ENCODE measurements at regions not wholly inside any gene's neighbourhood (a gene's known extent, or its start where the extent isn't known, plus 50 kb on each side); places are given as distances from the start of the nearest gene placed in this dataset.

DNA sequence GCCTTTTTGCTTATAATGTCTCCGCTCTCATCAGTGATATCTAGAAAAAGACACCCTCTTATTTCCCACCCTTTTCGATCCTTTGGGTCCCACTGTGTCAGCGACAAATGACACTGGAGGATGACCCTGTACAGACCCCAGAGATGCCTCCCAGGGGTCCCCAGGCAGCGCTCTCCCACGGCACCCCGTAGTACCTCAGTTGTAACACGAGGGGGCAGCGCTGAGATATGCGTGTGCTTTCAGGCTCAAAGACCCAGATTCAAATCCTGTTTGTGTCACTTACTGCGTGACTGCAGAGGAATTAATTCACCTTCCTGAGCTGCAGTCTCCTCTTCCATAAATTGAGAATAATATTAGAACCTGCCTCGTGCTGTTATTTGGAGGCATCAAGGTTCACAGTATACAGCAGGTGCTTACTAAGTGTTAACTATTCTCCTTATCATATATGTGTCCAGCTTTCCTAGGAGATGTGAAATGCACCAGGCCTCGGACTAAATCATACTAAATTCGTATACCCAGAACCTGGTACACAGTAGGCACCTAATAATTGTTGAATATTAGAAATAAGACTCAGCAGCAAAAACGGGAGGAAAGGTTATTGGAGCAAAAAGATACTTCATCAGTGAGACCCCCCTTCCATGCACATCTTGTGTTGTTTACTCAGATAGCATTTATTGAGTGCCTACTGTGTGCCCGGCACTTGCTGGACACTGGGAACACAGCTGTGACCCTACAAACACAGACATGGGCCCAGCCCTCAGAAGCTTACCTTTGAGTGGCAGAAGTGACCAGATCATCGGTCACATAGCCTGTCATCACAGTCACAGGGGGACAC, 99.9 kb downstream of the PHETA1 start:
- no peak for TF ChIP-seq SUZ12 (IDR thresholded peaks at IDR 0.05; ENCODE audit: low read length)
- TF ChIP-seq, protein P1, sequence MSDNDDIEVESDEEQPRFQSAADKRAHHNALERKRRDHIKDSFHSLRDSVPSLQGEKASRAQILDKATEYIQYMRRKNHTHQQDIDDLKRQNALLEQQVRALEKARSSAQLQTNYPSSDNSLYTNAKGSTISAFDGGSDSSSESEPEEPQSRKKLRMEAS (IDR thresholded peaks at IDR 0.05) = peak; percentile 26; the same call in 1 of the 2 replicates
- TF ChIP-seq POLR2AphosphoS5 (IDR thresholded peaks at IDR 0.05; ENCODE audit: low read depth, low read length) = no peak
- TF ChIP-seq SRF (IDR thresholded peaks at IDR 0.05; ENCODE audit: low read depth, low read length) = no peak
- peak; percentile 83; the same call in 1 of the 2 replicates for TF ChIP-seq KDM1A (IDR thresholded peaks at IDR 0.05; ENCODE audit: borderline replicate concordance, low read length)
- TF ChIP-seq, protein P2, sequence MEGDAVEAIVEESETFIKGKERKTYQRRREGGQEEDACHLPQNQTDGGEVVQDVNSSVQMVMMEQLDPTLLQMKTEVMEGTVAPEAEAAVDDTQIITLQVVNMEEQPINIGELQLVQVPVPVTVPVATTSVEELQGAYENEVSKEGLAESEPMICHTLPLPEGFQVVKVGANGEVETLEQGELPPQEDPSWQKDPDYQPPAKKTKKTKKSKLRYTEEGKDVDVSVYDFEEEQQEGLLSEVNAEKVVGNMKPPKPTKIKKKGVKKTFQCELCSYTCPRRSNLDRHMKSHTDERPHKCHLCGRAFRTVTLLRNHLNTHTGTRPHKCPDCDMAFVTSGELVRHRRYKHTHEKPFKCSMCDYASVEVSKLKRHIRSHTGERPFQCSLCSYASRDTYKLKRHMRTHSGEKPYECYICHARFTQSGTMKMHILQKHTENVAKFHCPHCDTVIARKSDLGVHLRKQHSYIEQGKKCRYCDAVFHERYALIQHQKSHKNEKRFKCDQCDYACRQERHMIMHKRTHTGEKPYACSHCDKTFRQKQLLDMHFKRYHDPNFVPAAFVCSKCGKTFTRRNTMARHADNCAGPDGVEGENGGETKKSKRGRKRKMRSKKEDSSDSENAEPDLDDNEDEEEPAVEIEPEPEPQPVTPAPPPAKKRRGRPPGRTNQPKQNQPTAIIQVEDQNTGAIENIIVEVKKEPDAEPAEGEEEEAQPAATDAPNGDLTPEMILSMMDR (IDR thresholded peaks at IDR 0.05; ENCODE audit: control extremely low read depth in 1 of 3, insufficient read depth in 1 of 3, low read depth in 1 of 3, low read length in 3 of 3) = peak; percentile 83 to 93 (median 86)
- no peak for TF ChIP-seq EZH2 (IDR thresholded peaks at IDR 0.05; ENCODE audit: low read depth, low read length, severe bottlenecking)
- TF ChIP-seq CHD2 (IDR thresholded peaks at IDR 0.05; ENCODE audit: low read length) = no peak
- no peak for TF ChIP-seq POLR2A (IDR thresholded peaks at IDR 0.05; ENCODE audit: control extremely low read depth in 1 of 2, low read depth in 2 of 2, low read length in 2 of 2)
- TF ChIP-seq SP1 (IDR thresholded peaks at IDR 0.05; ENCODE audit: low read depth, low read length) = no peak
- no peak for TF ChIP-seq MAFK (IDR thresholded peaks at IDR 0.05; ENCODE audit: low read depth, low read length)
- TF ChIP-seq YY1 (IDR thresholded peaks at IDR 0.05; ENCODE audit: low read depth, low read length) = no peak
- no peak for TF ChIP-seq CTBP2 (IDR thresholded peaks at IDR 0.05; ENCODE audit: borderline replicate concordance, insufficient read depth, insufficient read length, low read length)
- TF ChIP-seq HDAC2 (IDR thresholded peaks at IDR 0.05; ENCODE audit: borderline replicate concordance in 1 of 2, low read depth in 2 of 2, low read length in 2 of 2) = no peak
